Keratinocyte (primary cell): ENCODE measurements at regions not wholly inside any gene's neighbourhood (a gene's known extent, or its start where the extent isn't known, plus 50 kb on each side); places are given as distances from the start of the nearest gene placed in this dataset.

ENCODE experiments used
- DNase-seq: peaks from one replicate; pipeline ENCODE4 v3.0.0-alpha.2; 2011; ENCODE audit warnings: low read depth, missing footprints, low spot score
- FAIRE-seq: peaks from 2 replicates; lab custom pipeline; 2011; peaks lifted over from hg19 to GRCh38; lab: Jason Lieb, UNC
- H2AFZ ChIP-seq: 2 replicates; pipeline ENCODE4 v1.6.0; 2012; ENCODE audit warnings: low read length, control low read depth, inconsistent platforms; ENCODE audit not compliant: control insufficient read depth
- H3K27ac ChIP-seq: 2 replicates; pipeline ENCODE4 v1.5.1; 2011; ENCODE audit warnings: low read length; ENCODE audit not compliant: control insufficient read depth, insufficient read depth
- H3K27me3 ChIP-seq: 3 replicates; pipeline ENCODE4 v1.6.0; 2011; ENCODE audit warnings: low read length; ENCODE audit not compliant: control insufficient read depth, insufficient read depth; ENCODE audit errors: extremely low read depth
- H3K36me3 ChIP-seq, 2 experiments: 2 replicates in 1 of 2; 3 replicates in 1 of 2; pipeline ENCODE4 v1.5.1; 2011; ENCODE audit warnings: low read length in 2 of 2, mild to moderate bottlenecking in 1 of 2; ENCODE audit not compliant: control insufficient read depth in 2 of 2, insufficient read depth in 2 of 2; ENCODE audit errors: extremely low read depth in 1 of 2
- H3K4me1 ChIP-seq: 3 replicates; pipeline ENCODE4 v1.5.1; 2011; ENCODE audit warnings: low read length; ENCODE audit not compliant: control insufficient read depth, insufficient read depth; ENCODE audit errors: extremely low read depth
- H3K4me2 ChIP-seq: 3 replicates; pipeline ENCODE4 v1.6.0; 2011; ENCODE audit warnings: low read depth, low read length; ENCODE audit not compliant: control insufficient read depth, insufficient read depth; ENCODE audit errors: extremely low read depth
- H3K4me3 ChIP-seq, 3 experiments: fragments of 200-600 bp in 1 of 3; sonication (generic) in 1 of 3; 2 replicates in 2 of 3; 3 replicates in 1 of 3; pipeline ENCODE4 v1.5.1; 2011 to 2016; ENCODE audit warnings: low read length in 3 of 3, mild to moderate bottlenecking in 3 of 3, control low read depth in 2 of 3, inconsistent platforms in 1 of 3, low read depth in 1 of 3, mixed read lengths in 1 of 3, mixed run types in 1 of 3, moderate library complexity in 1 of 3; ENCODE audit not compliant: control insufficient read depth in 2 of 3, insufficient read depth in 2 of 3; ENCODE audit errors: extremely low read depth in 1 of 3
- H3K79me2 ChIP-seq: 2 replicates; pipeline ENCODE4 v1.6.0; 2012; ENCODE audit warnings: low read length; ENCODE audit not compliant: control insufficient read depth, insufficient read depth
- H3K9ac ChIP-seq: 3 replicates; pipeline ENCODE4 v1.6.0; 2011; ENCODE audit warnings: low read length; ENCODE audit not compliant: control insufficient read depth, insufficient read depth; ENCODE audit errors: extremely low read depth
- H3K9me1 ChIP-seq: 3 replicates; pipeline ENCODE4 v1.6.0; 2011; ENCODE audit warnings: low read length; ENCODE audit not compliant: control insufficient read depth, insufficient read depth; ENCODE audit errors: extremely low read depth
- H3K9me3 ChIP-seq: 2 replicates; pipeline ENCODE4 v1.5.1; 2012; ENCODE audit warnings: low read depth, low read length; ENCODE audit not compliant: control insufficient read depth
- H4K20me1 ChIP-seq: 3 replicates; pipeline ENCODE4 v1.6.0; 2011; ENCODE audit warnings: low read length; ENCODE audit not compliant: control insufficient read depth, insufficient read depth; ENCODE audit errors: extremely low read depth
- CTCF ChIP-seq, 3 experiments: IDR thresholded peaks in 1 of 3; conservative IDR thresholded peaks in 1 of 3; optimal IDR thresholded peaks in 1 of 3; 2 replicates in 2 of 3; 3 replicates in 1 of 3; pipeline versions ENCODE3 to v1.5.1; 2011; ENCODE audit warnings: low read length in 3 of 3, mild to moderate bottlenecking in 3 of 3, moderate library complexity in 2 of 3, control low read depth in 1 of 3, inconsistent platforms in 1 of 3; ENCODE audit not compliant: insufficient read depth in 2 of 3; ENCODE audit errors: extremely low read depth in 1 of 3
- EZH2 ChIP-seq: IDR thresholded peaks from one replicate; pipeline ENCODE4 v1.6.1; 2012; ENCODE audit warnings: inconsistent platforms, mild to moderate bottlenecking, low read length, moderate library complexity
- dilution Hi-C: fragments of 300-500 bp; cut with MboI; formaldehyde crosslinking; loops from one replicate; pipeline ENCODE4 v1.7.0; 2020; ENCODE audit warnings: low sequenced_read_pairs; ENCODE audit not compliant: extremely low pct_ligation_motif_present

GRCh38 chr1:199447906-199448305 is 579.6 kb upstream of the NR5A2 start:
- TF ChIP-seq EZH2 (no peak), CTCF (optimal IDR thresholded peaks at IDR 0.05 in 1 of 3, IDR thresholded peaks at IDR 0.05 in 1 of 3, conservative IDR thresholded peaks at IDR 0.05 in 1 of 3; ENCODE audit: extremely low read depth in 1 of 3, insufficient read depth in 2 of 3, low read length in 3 of 3) (no peak)
- H3K4me3 ChIP-seq, result no peak overlapping the region
- H3K36me3 ChIP-seq, result no peaks in the 10 kb centered on the region
- H3K9ac ChIP-seq, result no peak overlapping the region
- no peak overlapping the region for H2AFZ ChIP-seq
- H4K20me1 ChIP-seq, result no peaks in the 10 kb centered on the region
- H3K27ac ChIP-seq, result no peak overlapping the region
- no peaks in the 10 kb centered on the region for H3K79me2 ChIP-seq
- FAIRE-seq (no peak), DNase-seq (no peak)
- no peaks in the 10 kb centered on the region for H3K9me1 ChIP-seq
- no peaks in the 10 kb centered on the region for H3K27me3 ChIP-seq
- H3K4me2 ChIP-seq, result no peak overlapping the region
- dilution Hi-C loops, result no loop called here
- H3K9me3 ChIP-seq, result no peaks in the 10 kb centered on the region
- H3K4me1 ChIP-seq, result no peaks in the 10 kb centered on the region

- FAIRE-seq (no peak), DNase-seq (no peak)
- Histone ChIP-seq H3K4me1 (no peaks in the 10 kb centered on the region), H3K27me3 (no peaks in the 10 kb centered on the region), H3K9ac (no peak overlapping the region), H3K9me1 (no peaks in the 10 kb centered on the region), H3K79me2 (no peaks in the 10 kb centered on the region), H4K20me1 (no peaks in the 10 kb centered on the region), H2AFZ (no peak overlapping the region), H3K36me3 (no peaks in the 10 kb centered on the region), H3K4me2 (no peak overlapping the region), H3K27ac (no peak overlapping the region), H3K9me3 (no peaks in the 10 kb centered on the region), H3K4me3 (no peak overlapping the region)
- TF ChIP-seq CTCF (optimal IDR thresholded peaks at IDR 0.05 in 1 of 3, IDR thresholded peaks at IDR 0.05 in 1 of 3, conservative IDR thresholded peaks at IDR 0.05 in 1 of 3; ENCODE audit: extremely low read depth in 1 of 3, insufficient read depth in 2 of 3, low read length in 3 of 3), result no peak
- TF ChIP-seq EZH2, result no peak
- dilution Hi-C loops, result no loop called here
Measured at GRCh38 chr1:199448646-199449045, 578.9 kb upstream of the NR5A2 start.
